WTC11 (cell line): ENCODE measurements at regions not wholly inside any gene's neighbourhood (a gene's known extent, or its start where the extent isn't known, plus 50 kb on each side); places are given as distances from the start of the nearest gene placed in this dataset.

Source experiments
- ATAC-seq: fragments of 200-7000 bp; cut with Tn5 transposase; 2 replicates; pipeline ENCODE4 v1.10.0; 2021; ENCODE audit warnings: mild to moderate bottlenecking, moderate library complexity
- CTCF ChIA-PET: fragments of 300-600 bp; sonication (Branson Sonifier 250); formaldehyde crosslinking; loops from one replicate; lab custom pipeline; 2021; ENCODE audit warnings: antibody characterized with exemption; lab: Charles Lee
- POLR2A ChIA-PET: fragments of 350-600 bp; sonication (Branson Sonifier 250); formaldehyde crosslinking; loops from one replicate; lab custom pipeline; 2021; ENCODE audit warnings: antibody characterized with exemption; lab: Charles Lee
- DNase-seq: peaks from one replicate; pipeline ENCODE4 v3.0.0; 2021; ENCODE audit warnings: low spot score
- H3K27ac Mint-ChIP-seq: 2 replicates; pipeline ENCODE4 v1.8.0; 2021; ENCODE audit warnings: mixed read lengths
- H3K27me3 Mint-ChIP-seq: 2 replicates; pipeline ENCODE4 v1.8.0; 2021; ENCODE audit warnings: low read depth, mild to moderate bottlenecking, moderate library complexity, mixed read lengths
- H3K36me3 Mint-ChIP-seq: 2 replicates; pipeline ENCODE4 v1.8.0; 2021; ENCODE audit warnings: mixed read lengths
- H3K4me1 Mint-ChIP-seq: 2 replicates; pipeline ENCODE4 v1.8.0; 2022; ENCODE audit warnings: mixed read lengths
- H3K4me3 Mint-ChIP-seq: 2 replicates; pipeline ENCODE4 v1.8.0; 2021; ENCODE audit warnings: mild to moderate bottlenecking, moderate library complexity, mixed read lengths
- H3K9me3 Mint-ChIP-seq: 2 replicates; pipeline ENCODE4 v1.8.0; 2021; ENCODE audit warnings: mixed read lengths
- CBFB ChIP-seq: sonication (generic); formaldehyde crosslinking; IDR thresholded peaks from 2 replicates; pipeline ENCODE4 v1.8.1; 2022; ENCODE audit warnings: mild to moderate bottlenecking, low read depth, missing genetic modification reagents
- CDX4 ChIP-seq: fragments of 250-450 bp; sonication (Bioruptor Pico); IDR thresholded peaks from 2 replicates; pipeline ENCODE4 v1.9.0; 2021; ENCODE audit warnings: moderate library complexity, mild to moderate bottlenecking, inconsistent platforms, borderline replicate concordance
- EMX1 ChIP-seq: fragments of 250-450 bp; sonication (Bioruptor Pico); IDR thresholded peaks from 2 replicates; pipeline ENCODE4 v1.8.0; 2021; ENCODE audit warnings: mild to moderate bottlenecking
- ERG ChIP-seq: fragments of 250-450 bp; sonication (Bioruptor Pico); IDR thresholded peaks from 2 replicates; pipeline ENCODE4 v1.8.0; 2021; ENCODE audit warnings: mild to moderate bottlenecking
- ETV6 ChIP-seq: sonication (generic); formaldehyde crosslinking; IDR thresholded peaks from 2 replicates; pipeline ENCODE4 v1.8.1; 2022; ENCODE audit warnings: mild to moderate bottlenecking, missing genetic modification reagents
- FOXK1 ChIP-seq: sonication (generic); formaldehyde crosslinking; IDR thresholded peaks from 2 replicates; pipeline ENCODE4 v1.8.0; 2022; ENCODE audit warnings: mild to moderate bottlenecking, moderate library complexity, missing genetic modification reagents
- GABPB1 ChIP-seq: sonication (generic); formaldehyde crosslinking; IDR thresholded peaks from 2 replicates; pipeline ENCODE4 v1.8.1; 2023; ENCODE audit warnings: mild to moderate bottlenecking, missing genetic modification reagents
- GRHL2 ChIP-seq: fragments of 250-450 bp; sonication (Bioruptor Pico); IDR thresholded peaks from 2 replicates; pipeline ENCODE4 v1.8.0; 2022; ENCODE audit warnings: mild to moderate bottlenecking, moderate library complexity; ENCODE audit not compliant: insufficient replicate concordance, severe bottlenecking
- GTF2I ChIP-seq: fragments of 250-450 bp; sonication (Bioruptor Pico); conservative IDR thresholded peaks from 2 replicates; pipeline ENCODE4 v1.4.0; 2021; ENCODE audit warnings: mild to moderate bottlenecking
- HMGA2 ChIP-seq: fragments of 250-450 bp; sonication (Bioruptor Pico); IDR thresholded peaks from 2 replicates; pipeline ENCODE4 v1.4.0; 2021; ENCODE audit warnings: mild to moderate bottlenecking, moderate library complexity
- JUN ChIP-seq: sonication (generic); formaldehyde crosslinking; IDR thresholded peaks from 2 replicates; pipeline ENCODE4 v1.8.0; 2023; ENCODE audit warnings: mild to moderate bottlenecking, missing genetic modification reagents
- MYBL2 ChIP-seq: sonication (generic); formaldehyde crosslinking; IDR thresholded peaks from 2 replicates; pipeline ENCODE4 v1.8.1; 2023; ENCODE audit warnings: mild to moderate bottlenecking, moderate library complexity, missing genetic modification reagents
- NFE2L1 ChIP-seq: sonication (generic); formaldehyde crosslinking; IDR thresholded peaks from 2 replicates; pipeline ENCODE4 v1.8.1; 2023; ENCODE audit warnings: missing genetic modification reagents
- SP1 ChIP-seq: sonication (generic); formaldehyde crosslinking; conservative IDR thresholded peaks from 2 replicates; pipeline ENCODE4 v1.8.1; 2022; ENCODE audit warnings: missing genetic modification reagents
- TEAD4 ChIP-seq: sonication (generic); formaldehyde crosslinking; IDR thresholded peaks from 2 replicates; pipeline ENCODE4 v1.8.0; 2022; ENCODE audit warnings: mild to moderate bottlenecking, missing genetic modification reagents
- ZBTB21 ChIP-seq: sonication (generic); formaldehyde crosslinking; IDR thresholded peaks from 2 replicates; pipeline ENCODE4 v1.8.1; 2023; ENCODE audit warnings: mild to moderate bottlenecking, missing genetic modification reagents, borderline replicate concordance
- ZBTB43 ChIP-seq: sonication (generic); formaldehyde crosslinking; IDR thresholded peaks from 2 replicates; pipeline ENCODE4 v1.8.1; 2023; ENCODE audit warnings: mild to moderate bottlenecking, missing genetic modification reagents
- ZNF138 ChIP-seq: sonication (generic); formaldehyde crosslinking; conservative IDR thresholded peaks from 2 replicates; pipeline ENCODE4 v1.8.1; 2022; ENCODE audit warnings: mild to moderate bottlenecking, moderate library complexity, missing genetic modification reagents
- ZNF317 ChIP-seq: sonication (generic); formaldehyde crosslinking; IDR thresholded peaks from 2 replicates; pipeline ENCODE4 v1.8.1; 2023; ENCODE audit warnings: low read depth, mild to moderate bottlenecking, moderate library complexity, missing genetic modification reagents, borderline replicate concordance
- ZNF416 ChIP-seq: fragments of 250-450 bp; sonication (Bioruptor Pico); IDR thresholded peaks from 2 replicates; pipeline ENCODE4 v1.9.0; 2021; ENCODE audit warnings: mild to moderate bottlenecking, inconsistent platforms
- ZNF423 ChIP-seq: fragments of 250-450 bp; sonication (Bioruptor Pico); IDR thresholded peaks from 2 replicates; pipeline ENCODE4 v2.1.2; 2022; ENCODE audit warnings: mild to moderate bottlenecking, moderate library complexity
- TF ChIP-seq, protein P1 (sequence below): sonication (generic); formaldehyde crosslinking; IDR thresholded peaks from 2 replicates; pipeline ENCODE4 v1.8.0; 2022; ENCODE audit warnings: mild to moderate bottlenecking, missing genetic modification reagents
- TF ChIP-seq, protein P2 (sequence below): sonication (generic); formaldehyde crosslinking; IDR thresholded peaks from 2 replicates; pipeline ENCODE4 v1.8.0; 2022; ENCODE audit warnings: missing genetic modification reagents
- TF ChIP-seq, protein P3 (sequence below): fragments of 250-450 bp; sonication (Bioruptor Pico); conservative IDR thresholded peaks from 2 replicates; pipeline ENCODE4 v1.9.0; 2021; ENCODE audit warnings: mild to moderate bottlenecking

DNA sequence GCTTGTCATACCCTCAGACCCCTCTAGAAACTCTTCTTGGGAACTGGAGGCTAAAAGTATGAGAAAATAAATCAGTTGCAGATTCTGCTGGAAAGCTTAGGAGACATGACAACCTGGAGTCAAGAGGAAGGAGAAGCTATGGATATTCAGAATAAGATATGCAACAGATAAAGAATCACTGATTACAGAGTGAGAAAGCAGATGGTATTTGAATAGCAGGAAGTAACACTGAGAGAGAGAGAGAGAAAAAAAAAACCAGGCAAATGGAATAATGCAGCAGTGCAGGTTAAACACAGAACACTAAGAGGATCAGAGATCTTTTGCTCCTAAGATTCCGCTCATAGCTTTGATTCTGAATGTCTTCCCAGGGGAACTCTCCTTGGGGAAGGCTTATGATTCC is 1284.1 kb upstream of the NXPH2 start:
- CTCF ChIA-PET, result no interaction called here
- Mint-ChIP-seq H3K27me3 (no peaks in the 10 kb centered on the region), H3K4me1 (peaks cover 12% of the 10 kb centered on the region), H3K9me3 (0 out of 2 replicates have a peak, but pooled peaks cover 3% of the 10 kb centered on the region), H3K4me3 (no peak overlapping the region), H3K36me3 (no peaks in the 10 kb centered on the region)
- POLR2A ChIA-PET, result no interaction called here
- peak; percentile 28 for ATAC-seq
- TF ChIP-seq, protein P1, sequence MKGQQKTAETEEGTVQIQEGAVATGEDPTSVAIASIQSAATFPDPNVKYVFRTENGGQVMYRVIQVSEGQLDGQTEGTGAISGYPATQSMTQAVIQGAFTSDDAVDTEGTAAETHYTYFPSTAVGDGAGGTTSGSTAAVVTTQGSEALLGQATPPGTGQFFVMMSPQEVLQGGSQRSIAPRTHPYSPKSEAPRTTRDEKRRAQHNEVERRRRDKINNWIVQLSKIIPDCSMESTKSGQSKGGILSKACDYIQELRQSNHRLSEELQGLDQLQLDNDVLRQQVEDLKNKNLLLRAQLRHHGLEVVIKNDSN (CRISPR knock-in tag), result no peak
- TF ChIP-seq, protein P2, sequence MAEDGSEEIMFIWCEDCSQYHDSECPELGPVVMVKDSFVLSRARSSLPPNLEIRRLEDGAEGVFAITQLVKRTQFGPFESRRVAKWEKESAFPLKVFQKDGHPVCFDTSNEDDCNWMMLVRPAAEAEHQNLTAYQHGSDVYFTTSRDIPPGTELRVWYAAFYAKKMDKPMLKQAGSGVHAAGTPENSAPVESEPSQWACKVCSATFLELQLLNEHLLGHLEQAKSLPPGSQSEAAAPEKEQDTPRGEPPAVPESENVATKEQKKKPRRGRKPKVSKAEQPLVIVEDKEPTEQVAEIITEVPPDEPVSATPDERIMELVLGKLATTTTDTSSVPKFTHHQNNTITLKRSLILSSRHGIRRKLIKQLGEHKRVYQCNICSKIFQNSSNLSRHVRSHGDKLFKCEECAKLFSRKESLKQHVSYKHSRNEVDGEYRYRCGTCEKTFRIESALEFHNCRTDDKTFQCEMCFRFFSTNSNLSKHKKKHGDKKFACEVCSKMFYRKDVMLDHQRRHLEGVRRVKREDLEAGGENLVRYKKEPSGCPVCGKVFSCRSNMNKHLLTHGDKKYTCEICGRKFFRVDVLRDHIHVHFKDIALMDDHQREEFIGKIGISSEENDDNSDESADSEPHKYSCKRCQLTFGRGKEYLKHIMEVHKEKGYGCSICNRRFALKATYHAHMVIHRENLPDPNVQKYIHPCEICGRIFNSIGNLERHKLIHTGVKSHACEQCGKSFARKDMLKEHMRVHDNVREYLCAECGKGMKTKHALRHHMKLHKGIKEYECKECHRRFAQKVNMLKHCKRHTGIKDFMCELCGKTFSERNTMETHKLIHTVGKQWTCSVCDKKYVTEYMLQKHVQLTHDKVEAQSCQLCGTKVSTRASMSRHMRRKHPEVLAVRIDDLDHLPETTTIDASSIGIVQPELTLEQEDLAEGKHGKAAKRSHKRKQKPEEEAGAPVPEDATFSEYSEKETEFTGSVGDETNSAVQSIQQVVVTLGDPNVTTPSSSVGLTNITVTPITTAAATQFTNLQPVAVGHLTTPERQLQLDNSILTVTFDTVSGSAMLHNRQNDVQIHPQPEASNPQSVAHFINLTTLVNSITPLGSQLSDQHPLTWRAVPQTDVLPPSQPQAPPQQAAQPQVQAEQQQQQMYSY, result 0 out of 2 replicates have a peak, but pooled peaks have one; percentile 19
- TF ChIP-seq FOXK1 (no peak), MYBL2 (CRISPR knock-in tag) (no peak), NFE2L1 (CRISPR knock-in tag) (no peak)
- TF ChIP-seq, all 79 proteins: peak for 1
- DNase-seq, result no peak
- H3K27ac Mint-ChIP-seq, result peak overlapping the region; percentile 11; the same call in 1 of the 2 replicates

DNA sequence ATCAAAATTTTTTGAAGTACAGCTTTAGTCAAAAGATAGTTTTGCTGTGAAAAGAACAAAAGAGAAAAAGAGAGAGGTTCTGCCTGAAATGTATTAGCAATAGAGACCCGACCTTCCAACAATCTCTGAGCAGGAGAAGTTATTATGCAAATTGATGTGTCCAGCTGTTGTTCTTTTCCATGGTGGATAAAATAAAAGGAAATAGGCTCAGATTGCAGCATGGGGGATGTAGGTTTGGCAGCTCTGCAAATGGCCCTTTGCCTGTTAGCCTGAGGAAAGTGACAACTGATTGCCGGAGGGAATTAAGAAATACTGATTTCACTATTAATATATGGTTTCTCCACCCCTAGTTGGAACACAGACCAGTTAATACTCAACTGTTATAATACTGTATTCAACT is 1283.2 kb upstream of the NXPH2 start:
- Mint-ChIP-seq H3K36me3 (no peaks in the 10 kb centered on the region), H3K9me3 (0 out of 2 replicates have a peak, but pooled peaks cover 3% of the 10 kb centered on the region)

DNA sequence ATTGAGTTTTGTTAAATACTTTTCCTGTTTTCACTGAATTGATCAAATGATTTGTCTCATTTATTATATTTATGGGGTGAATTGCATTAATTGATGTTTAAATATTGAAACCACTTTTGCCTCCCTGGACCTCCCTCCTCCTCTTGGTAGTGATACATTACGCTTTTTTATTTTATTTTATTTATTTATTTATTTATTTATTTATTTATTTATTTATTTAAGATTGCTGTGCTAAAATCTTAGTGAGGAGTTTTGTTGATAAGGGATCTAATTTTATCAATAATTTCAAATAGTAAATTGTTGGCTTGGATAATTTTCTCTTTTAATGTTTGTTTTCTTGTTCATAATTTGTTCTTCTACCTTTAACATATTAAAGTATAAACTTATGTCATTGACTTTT is 1281.0 kb upstream of the NXPH2 start:
- DNase-seq (no peak), ATAC-seq (no peak)
- H3K4me1 Mint-ChIP-seq, result peaks cover 12% of the 10 kb centered on the region
- no peak overlapping the region for H3K27ac Mint-ChIP-seq
- H3K9me3 Mint-ChIP-seq, result 0 out of 2 replicates have a peak, but pooled peaks cover 3% of the 10 kb centered on the region
- ChIA-PET POLR2A (no interaction called here), CTCF (no interaction called here)
- no peaks in the 10 kb centered on the region for H3K36me3 Mint-ChIP-seq
- H3K27me3 Mint-ChIP-seq, result no peaks in the 10 kb centered on the region
- H3K4me3 Mint-ChIP-seq, result no peak overlapping the region
- TF ChIP-seq, protein P3, sequence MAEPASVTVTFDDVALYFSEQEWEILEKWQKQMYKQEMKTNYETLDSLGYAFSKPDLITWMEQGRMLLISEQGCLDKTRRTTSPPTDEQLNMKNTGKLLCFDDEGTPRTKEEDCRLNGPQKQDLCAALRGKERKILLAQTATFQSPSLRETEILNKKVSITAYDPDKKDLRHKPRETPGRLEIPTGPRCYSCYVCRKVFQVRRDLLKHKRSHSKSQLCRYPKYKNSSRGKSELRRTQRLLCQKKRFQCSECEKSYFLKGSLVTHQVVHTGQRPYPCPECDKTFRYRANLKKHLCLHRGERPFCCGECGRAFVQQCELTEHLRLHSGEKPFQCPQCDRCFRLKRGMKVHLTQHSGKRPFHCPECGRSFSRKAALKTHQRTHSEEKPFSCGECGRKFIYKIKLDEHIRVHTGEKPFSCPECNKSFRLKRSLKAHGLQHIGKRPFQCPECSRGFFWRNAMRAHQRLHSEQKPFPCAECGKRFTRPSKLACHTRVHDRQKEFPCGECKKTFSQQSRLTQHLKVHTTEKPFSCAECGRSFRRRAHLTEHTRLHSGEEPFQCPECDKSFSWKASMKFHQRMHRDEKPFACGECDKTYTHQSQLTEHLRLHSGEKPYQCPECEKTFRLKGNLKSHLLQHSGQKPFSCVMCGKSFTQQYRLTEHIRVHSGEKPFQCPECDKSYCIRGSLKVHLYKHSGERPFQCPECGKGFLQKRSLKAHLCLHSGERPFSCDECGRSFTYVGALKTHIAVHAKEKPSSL, result no peak
- TF ChIP-seq EMX1 (CRISPR knock-in tag) (no peak), SP1 (CRISPR knock-in tag) (no peak), ZBTB43 (no peak), GRHL2 (CRISPR knock-in tag) (no peak), GTF2I (CRISPR knock-in tag) (no peak), ZNF138 (CRISPR knock-in tag) (no peak), ZNF416 (CRISPR knock-in tag) (no peak), TEAD4 (CRISPR knock-in tag) (no peak), GABPB1 (CRISPR knock-in tag) (no peak), JUN (CRISPR knock-in tag) (no peak), CBFB (CRISPR knock-in tag) (no peak), ZBTB21 (CRISPR knock-in tag) (no peak)

More for the DNA sequence above, 1283.2 kb upstream of the NXPH2 start:
- Mint-ChIP-seq H3K27ac (no peak overlapping the region), H3K27me3 (no peaks in the 10 kb centered on the region), H3K4me3 (no peak overlapping the region), H3K4me1 (peaks cover 12% of the 10 kb centered on the region)
- CTCF ChIA-PET, result no interaction called here
- no peak for TF ChIP-seq HMGA2 (CRISPR knock-in tag)
- no peak for TF ChIP-seq ERG (CRISPR knock-in tag)
- TF ChIP-seq ZNF317 (CRISPR knock-in tag), result no peak
- no peak for TF ChIP-seq ETV6 (CRISPR knock-in tag)
- no peak for TF ChIP-seq MYBL2 (CRISPR knock-in tag)
- no peak for TF ChIP-seq ZNF423 (CRISPR knock-in tag)
- TF ChIP-seq ZNF138 (CRISPR knock-in tag), result no peak
- no peak for TF ChIP-seq CDX4 (CRISPR knock-in tag)
- DNase-seq (no peak), ATAC-seq (no peak)
- POLR2A ChIA-PET, result no interaction called here
